GM19351 (cell line): ENCODE measurements at regions not wholly inside any gene's neighbourhood (a gene's known extent, or its start where the extent isn't known, plus 50 kb on each side); places are given as distances from the start of the nearest gene placed in this dataset.

Source experiments
- ATAC-seq: cut with Tn5 transposase; IDR thresholded peaks from one replicate; pipeline ENCODE4 v1.9.1; 2021; ENCODE audit warnings: mild to moderate bottlenecking, moderate library complexity; ENCODE audit not compliant: unreplicated experiment

- no peak for ATAC-seq
These were observed 171.8 kb downstream of the DACT1 start for GRCh38 chr14:58809520-58809919.

DNA sequence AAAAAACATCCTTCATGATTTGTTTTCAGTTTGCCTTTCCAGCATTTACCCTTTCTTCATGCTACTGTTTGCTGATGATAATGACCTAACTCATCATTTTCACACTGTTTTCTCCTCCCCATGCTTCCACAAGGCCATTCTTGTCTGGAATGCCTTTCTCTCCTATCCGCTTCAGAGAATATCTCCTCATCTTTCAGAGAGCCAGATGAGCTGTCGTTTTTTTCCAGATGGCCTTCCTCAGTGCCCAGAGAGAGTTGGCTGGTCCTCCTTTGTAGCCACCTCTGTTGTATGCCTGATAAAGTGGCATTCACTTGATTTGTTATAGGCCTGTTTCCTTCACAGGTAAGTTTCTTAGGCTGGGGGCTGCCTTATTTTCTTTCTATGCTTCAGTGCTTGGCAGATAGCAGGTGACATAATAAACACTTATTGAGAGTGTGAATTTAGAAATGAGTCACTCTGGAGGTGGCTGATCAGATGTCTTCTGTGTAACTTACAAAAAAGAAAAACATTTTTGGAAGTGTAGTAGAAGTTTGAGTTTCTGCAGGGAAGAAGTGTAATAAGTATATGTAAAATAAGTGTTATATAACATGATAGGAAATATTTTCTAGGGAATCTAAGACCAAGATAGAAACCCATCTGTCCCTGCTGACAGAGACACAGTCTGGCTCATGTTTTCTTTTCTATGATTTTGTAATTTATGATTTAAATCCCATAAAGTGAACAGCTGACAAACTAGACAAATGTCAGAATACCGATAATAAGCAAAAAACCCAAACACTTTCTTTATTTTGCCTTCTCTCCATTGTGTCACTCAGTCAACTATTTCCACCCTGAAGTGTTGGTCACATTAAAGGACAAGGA, 174.5 kb downstream of the DACT1 start:
- ATAC-seq, result peak; percentile 95

GRCh38 chr14:58813745-58814144, 176.0 kb downstream of the DACT1 start:
- ATAC-seq, result no peak

DNA sequence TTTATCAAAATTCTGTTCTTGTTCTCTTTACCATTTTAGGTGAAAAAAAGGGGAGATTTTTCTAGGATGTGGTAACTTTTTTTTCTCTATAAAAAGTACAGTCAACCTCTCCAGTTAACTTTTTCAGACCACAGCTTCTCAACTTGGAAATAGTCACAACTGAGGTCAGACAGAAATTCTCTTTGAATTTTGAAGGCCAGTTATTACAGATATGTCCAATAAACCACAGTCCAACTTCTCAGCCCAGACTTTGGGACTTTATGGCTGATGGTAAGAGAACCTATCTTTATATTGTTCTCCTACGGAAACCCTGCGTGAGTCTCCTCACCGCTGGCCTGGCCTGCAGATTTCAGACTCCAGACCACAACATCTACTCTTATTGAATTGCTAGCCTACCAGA, 176.7 kb downstream of the DACT1 start:
- ATAC-seq, result no peak

DNA sequence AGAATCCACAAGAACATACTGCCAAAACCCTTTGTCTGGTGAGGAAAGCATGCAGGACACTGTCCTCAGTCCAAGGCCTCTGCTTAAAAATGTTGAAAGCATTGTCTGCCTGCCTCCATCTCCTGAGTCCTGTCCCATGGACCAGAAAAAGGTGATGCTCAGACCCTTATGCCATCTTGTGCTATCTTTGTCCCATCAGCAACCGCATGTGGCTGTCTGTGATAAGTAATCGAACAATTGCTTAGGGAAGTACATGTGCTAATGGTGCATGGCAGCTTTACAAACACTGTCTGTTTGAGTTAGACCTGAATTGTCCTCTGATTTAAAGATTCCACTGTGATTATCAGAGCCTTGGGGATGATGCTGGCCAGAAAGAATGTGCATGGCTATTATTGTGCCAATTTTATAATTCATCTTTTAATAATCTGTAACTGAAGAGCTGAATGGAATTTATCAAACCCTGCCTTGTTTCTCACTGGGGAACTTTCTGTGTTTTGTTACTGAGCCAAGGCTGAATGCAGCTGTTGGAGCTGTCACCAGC, 177.5 kb downstream of the DACT1 start:
- no peak for ATAC-seq

DNA sequence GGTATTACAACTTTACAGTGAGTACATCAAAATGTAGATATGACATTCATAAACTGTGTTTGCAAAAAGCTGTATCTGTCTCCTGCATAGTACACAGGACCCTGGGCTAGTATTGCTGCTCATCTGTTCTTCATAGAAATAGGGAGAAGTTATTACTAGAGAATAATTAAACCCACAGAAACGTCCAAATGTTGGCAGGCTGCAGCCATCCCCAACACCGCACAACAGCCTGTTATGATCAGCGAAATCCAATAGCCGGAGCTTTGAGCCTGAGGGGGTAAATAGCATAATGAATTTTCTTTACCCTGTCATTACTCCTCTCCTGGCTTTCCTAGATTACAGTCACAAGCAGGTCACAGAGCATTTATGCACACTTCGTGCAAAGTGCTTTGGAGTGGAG, 178.0 kb downstream of the DACT1 start:
- ATAC-seq, result no peak

GRCh38 chr14:58816416-58817115, 178.8 kb downstream of the DACT1 start:
- ATAC-seq, result no peak

- no peak for ATAC-seq
These were observed 180.1 kb downstream of the DACT1 start for GRCh38 chr14:58817846-58818245.

DNA sequence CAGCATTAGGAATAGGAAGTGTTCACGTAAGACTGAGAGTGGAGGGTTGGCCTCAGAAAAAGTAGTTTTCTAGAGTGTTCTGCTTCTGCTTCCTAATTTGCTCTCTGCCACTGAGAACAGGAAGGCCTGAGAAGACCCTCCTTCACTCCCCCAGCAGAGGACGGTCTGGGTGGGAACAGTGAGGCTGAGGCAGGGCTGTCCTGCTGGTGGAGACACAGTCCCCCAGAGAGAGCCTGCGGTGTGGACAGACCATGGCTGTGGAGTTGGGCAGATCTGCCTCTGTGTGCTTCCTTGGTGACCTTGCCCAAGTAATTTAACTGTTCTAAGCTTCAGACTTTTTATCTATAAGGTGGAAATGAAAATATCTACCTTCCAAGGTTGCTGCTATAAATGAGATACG, 182.3 kb downstream of the DACT1 start:
- no peak for ATAC-seq

GRCh38 chr14:58821421-58821820, 183.7 kb downstream of the DACT1 start:
- no peak for ATAC-seq

GRCh38 chr14:58822856-58823255, 185.1 kb downstream of the DACT1 start:
- ATAC-seq, result no peak

- no peak for ATAC-seq
These were observed 185.6 kb downstream of the DACT1 start for GRCh38 chr14:58823312-58823711.

DNA sequence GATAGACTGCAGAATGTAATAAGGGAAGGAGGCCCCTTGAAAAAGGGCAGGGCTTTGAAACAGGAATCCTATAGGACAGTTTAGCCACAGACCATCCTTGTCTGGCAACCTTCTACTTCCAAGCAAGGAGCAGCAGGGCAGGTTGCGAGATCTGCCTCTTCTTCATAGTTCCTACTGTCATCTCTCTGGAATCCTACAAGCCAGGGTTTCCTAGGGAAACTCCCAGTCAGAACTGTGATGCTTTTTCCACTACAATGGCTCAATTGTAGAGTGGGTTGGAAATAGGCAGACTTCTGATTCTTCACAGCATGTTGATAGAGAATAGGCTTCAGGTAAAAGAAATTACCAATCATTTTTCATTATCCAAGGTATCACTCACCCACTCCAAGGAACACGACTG, 186.3 kb downstream of the DACT1 start:
- ATAC-seq, result no peak

DNA sequence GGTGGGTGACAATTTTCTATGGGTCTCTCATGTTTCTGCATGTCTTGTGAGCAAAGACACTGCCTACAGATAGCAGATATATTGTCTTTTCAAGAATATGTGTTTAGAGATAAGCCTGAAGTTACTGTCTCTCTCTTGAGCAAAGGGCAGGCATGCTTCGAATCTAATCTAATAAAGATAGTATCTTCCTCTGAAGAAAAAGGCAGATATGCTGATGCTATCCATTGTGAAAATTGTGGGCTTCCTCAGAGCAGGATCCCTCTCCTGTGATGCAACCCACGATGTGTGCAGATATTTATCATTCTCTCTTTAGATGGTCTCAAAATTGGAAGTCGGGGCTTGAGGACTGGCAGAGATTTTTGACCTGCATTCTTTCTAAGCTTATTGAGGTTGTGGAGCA, 187.0 kb downstream of the DACT1 start:
- ATAC-seq, result no peak

DNA sequence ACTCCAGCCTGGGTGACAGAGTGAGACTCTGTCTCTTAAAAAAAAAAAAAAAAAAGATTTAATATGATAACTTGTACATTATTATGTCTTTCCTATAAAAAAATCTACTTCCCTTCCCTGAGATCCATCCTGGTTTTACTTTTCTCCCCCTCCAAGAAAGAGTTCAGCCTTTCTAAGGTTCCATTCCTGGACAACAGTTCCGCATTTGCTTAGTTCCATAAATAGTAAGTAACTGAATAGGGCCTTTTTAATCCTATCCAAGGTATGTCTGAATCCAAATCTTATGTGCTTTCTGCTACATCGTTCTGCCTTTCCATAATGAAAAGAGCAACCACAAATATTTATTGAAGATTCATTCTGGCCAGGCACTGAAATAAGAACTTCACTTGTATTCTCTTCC, 187.8 kb downstream of the DACT1 start:
- no peak for ATAC-seq

- ATAC-seq, result no peak
These were observed 189.3 kb downstream of the DACT1 start for GRCh38 chr14:58826845-58827686.

DNA sequence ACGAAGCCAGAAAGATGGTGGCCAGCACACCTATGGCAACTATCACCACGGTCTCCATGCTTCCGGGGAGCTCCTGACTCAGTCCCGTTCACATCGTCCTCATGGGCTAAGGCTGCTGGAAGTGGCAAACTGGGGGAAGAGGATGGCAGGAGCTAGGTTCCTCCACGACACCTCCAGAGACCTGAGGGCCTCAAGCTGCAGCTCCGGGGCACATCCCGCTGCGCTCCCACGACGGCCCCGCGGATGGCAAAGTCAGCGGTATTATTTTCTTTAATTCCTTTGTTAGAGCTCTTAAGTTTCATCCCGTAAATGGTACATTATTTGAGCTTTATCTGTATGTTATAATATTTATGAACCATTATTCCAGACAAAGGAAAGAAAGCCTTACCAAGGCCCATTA, 190.5 kb downstream of the DACT1 start:
- ATAC-seq, result no peak

- ATAC-seq, result no peak
These were observed 191.8 kb downstream of the DACT1 start for GRCh38 chr14:58829594-58829993.

- ATAC-seq, result no peak
These were observed 192.4 kb downstream of the DACT1 start for GRCh38 chr14:58830121-58830520.

DNA sequence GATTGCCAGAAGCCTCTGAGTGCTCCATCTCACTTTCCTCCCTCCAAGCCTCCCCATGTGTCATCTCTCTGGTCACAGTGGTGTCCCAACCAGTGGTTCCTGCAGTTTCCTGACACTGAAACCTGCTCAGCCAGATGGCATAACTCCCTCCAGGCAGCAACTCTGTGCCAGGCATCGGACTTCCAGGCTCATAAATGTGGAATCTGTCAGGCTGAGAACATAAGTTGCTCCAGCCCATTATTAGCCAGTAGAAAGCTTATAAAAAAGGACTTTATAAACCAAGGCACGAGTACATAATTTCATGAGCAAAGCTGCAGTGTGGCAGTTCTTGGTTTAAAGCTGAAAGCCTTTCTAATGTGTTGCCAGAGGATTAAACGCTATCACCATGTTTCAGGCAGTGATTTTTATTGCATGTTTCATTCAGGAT, 194.3 kb downstream of the DACT1 start:
- no peak for ATAC-seq
